Natural killer cell (primary cell): ENCODE measurements at regions not wholly inside any gene's neighbourhood (a gene's known extent, or its start where the extent isn't known, plus 50 kb on each side); places are given as distances from the start of the nearest gene placed in this dataset.

Experiments
- ATAC-seq, 3 donors: fragments of 150-1000 bp in 2 of 3; fragments of 200-7000 bp in 1 of 3; cut with Tn5 transposase; 1 replicate in 1 of 3; 2 replicates in 2 of 3; pipeline ENCODE4 v1.10.0; 2021; ENCODE audit warnings: mild to moderate bottlenecking in 2 of 3, moderate library complexity in 2 of 3
- DNase-seq, 2 donors: peaks; one replicate each; pipeline versions ENCODE4 v3.0.0 to v3.0.0-alpha.2; 2013 to 2021; ENCODE audit warnings: mixed read lengths in 1 of 2
- H3K27ac ChIP-seq: one replicate; pipeline ENCODE4 v1.5.1; 2013; ENCODE audit warnings: mild to moderate bottlenecking, low read length
- H3K27me3 ChIP-seq: one replicate; pipeline ENCODE4 v1.6.1; 2013; ENCODE audit warnings: low read length; ENCODE audit not compliant: control insufficient read depth, insufficient read depth
- H3K36me3 ChIP-seq: one replicate; pipeline ENCODE4 v1.6.1; 2013; ENCODE audit warnings: low read length; ENCODE audit not compliant: control insufficient read depth, insufficient read depth
- H3K4me1 ChIP-seq: one replicate; pipeline ENCODE4 v1.6.1; 2013; ENCODE audit warnings: low read length; ENCODE audit not compliant: control insufficient read depth, insufficient read depth
- H3K4me3 ChIP-seq: one replicate; pipeline ENCODE4 v1.5.1; 2013; ENCODE audit warnings: low read length
- H3K9me3 ChIP-seq: one replicate; pipeline ENCODE4 v1.6.1; 2013; ENCODE audit warnings: low read length; ENCODE audit not compliant: control insufficient read depth, insufficient read depth
- H3K27ac Mint-ChIP-seq, 2 donors: one replicate each; pipeline ENCODE4 v1.8.0; 2022; ENCODE audit warnings: mild to moderate bottlenecking in 2 of 2, mixed read lengths in 2 of 2, moderate library complexity in 1 of 2
- H3K27me3 Mint-ChIP-seq, 2 donors: one replicate each; pipeline ENCODE4 v1.8.0; 2022; ENCODE audit warnings: low read depth in 2 of 2, mixed read lengths in 2 of 2
- H3K36me3 Mint-ChIP-seq: one replicate; pipeline ENCODE4 v1.8.0; 2022; ENCODE audit warnings: mixed read lengths
- H3K4me1 Mint-ChIP-seq, 2 donors: one replicate each; pipeline ENCODE4 v1.8.0; 2022; ENCODE audit warnings: mixed read lengths in 2 of 2
- H3K4me3 Mint-ChIP-seq: one replicate; pipeline ENCODE4 v1.8.0; 2022; ENCODE audit warnings: mild to moderate bottlenecking, moderate library complexity, mixed read lengths
- H3K9me3 Mint-ChIP-seq, 2 donors: one replicate each; pipeline ENCODE4 v1.8.0; 2022; ENCODE audit warnings: mixed read lengths in 2 of 2
- WGBS: methylation state at CpG from one replicate; pipeline ENCODE4 v1.1.7; 2013; ENCODE audit warnings: missing lambda C conversion rate; ENCODE audit not compliant: insufficient coverage; 5-methylcytosine and 5-hydroxymethylcytosine counted together
- intact Hi-C: fragments of 100-400 bp; cut with micrococcal nuclease; formaldehyde crosslinking; loops from one replicate; pipeline ENCODE4 v1.14.2; 2022
- TF ChIP-seq, protein P1 (sequence below): fragments of 200-600 bp; IDR thresholded peaks from one replicate; pipeline ENCODE4 v1.8.0; 2022; ENCODE audit warnings: antibody characterized with exemption

GRCh38 chr6:71392276-71392675, 103.7 kb downstream of the OGFRL1 start:
- DNase-seq = no peak
- H3K27ac ChIP-seq = no peak overlapping the region
- peaks cover 6 to 13% of the 10 kb centered on the region in 2 donors for H3K27me3 Mint-ChIP-seq
- ATAC-seq = no peak
- no peaks in the 10 kb centered on the region for H3K4me1 ChIP-seq
- no peak overlapping the region for H3K4me3 ChIP-seq
- no peak overlapping the region for H3K27ac Mint-ChIP-seq
- H3K4me1 Mint-ChIP-seq = no peaks in the 10 kb centered on the region
- intact Hi-C loops = no loop called here
- WGBS = no CpG with 5 or more reads among the region's 1 CpG
- no peaks in the 10 kb centered on the region for H3K9me3 Mint-ChIP-seq
- no peak overlapping the region for H3K4me3 Mint-ChIP-seq
- H3K9me3 ChIP-seq = no peaks in the 10 kb centered on the region
- no peaks in the 10 kb centered on the region for H3K36me3 Mint-ChIP-seq
- no peaks in the 10 kb centered on the region for H3K36me3 ChIP-seq
- TF ChIP-seq, protein P1, sequence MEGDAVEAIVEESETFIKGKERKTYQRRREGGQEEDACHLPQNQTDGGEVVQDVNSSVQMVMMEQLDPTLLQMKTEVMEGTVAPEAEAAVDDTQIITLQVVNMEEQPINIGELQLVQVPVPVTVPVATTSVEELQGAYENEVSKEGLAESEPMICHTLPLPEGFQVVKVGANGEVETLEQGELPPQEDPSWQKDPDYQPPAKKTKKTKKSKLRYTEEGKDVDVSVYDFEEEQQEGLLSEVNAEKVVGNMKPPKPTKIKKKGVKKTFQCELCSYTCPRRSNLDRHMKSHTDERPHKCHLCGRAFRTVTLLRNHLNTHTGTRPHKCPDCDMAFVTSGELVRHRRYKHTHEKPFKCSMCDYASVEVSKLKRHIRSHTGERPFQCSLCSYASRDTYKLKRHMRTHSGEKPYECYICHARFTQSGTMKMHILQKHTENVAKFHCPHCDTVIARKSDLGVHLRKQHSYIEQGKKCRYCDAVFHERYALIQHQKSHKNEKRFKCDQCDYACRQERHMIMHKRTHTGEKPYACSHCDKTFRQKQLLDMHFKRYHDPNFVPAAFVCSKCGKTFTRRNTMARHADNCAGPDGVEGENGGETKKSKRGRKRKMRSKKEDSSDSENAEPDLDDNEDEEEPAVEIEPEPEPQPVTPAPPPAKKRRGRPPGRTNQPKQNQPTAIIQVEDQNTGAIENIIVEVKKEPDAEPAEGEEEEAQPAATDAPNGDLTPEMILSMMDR = no peak
- no peaks in the 10 kb centered on the region for H3K27me3 ChIP-seq

- Mint-ChIP-seq H3K36me3 (no peaks in the 10 kb centered on the region), H3K4me3 (no peak overlapping the region), H3K27me3 (peaks cover 6 to 13% of the 10 kb centered on the region in 2 donors), H3K4me1 (no peaks in the 10 kb centered on the region), H3K9me3 (peaks cover 0 to 2% of the 10 kb centered on the region in 2 donors), H3K27ac (no peak overlapping the region)
- whole genome bisulfite sequencing = no CpG with 5 or more reads among the region's 1 CpG
- H3K9me3 ChIP-seq = no peaks in the 10 kb centered on the region
- TF ChIP-seq, protein P1 = no peak
- H3K4me1 ChIP-seq = no peaks in the 10 kb centered on the region
- H3K27me3 ChIP-seq = no peaks in the 10 kb centered on the region
- intact Hi-C loops = no loop called here
- H3K36me3 ChIP-seq = no peaks in the 10 kb centered on the region
- DNase-seq (no peak), ATAC-seq (no peak)
- no peak overlapping the region for H3K4me3 ChIP-seq
- no peak overlapping the region for H3K27ac ChIP-seq
Observed at GRCh38 chr6:71393471-71393870, 104.9 kb downstream of the OGFRL1 start.

DNA sequence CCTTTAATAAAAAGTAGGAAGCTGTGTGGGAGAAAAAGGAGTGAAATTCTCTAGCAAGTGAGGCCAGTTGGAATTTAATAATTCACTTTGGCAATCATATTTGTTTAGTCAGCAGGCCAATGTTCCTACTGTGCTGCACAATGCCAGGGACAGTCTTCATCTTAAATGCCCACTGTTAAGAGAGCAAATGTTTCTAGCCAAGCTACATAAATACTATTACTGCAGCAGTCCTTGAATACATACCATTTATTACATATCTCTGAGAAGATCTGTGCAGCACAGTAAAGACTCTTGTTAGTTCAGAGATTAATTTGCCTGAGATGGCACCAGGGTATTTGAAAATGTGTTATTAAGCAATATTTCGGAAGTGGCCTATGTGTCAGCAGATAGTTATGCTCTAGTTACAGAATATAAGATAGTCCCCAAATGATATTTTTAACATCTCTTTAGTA, 105.4 kb downstream of the OGFRL1 start:
- H3K27me3 Mint-ChIP-seq = peaks cover 6 to 13% of the 10 kb centered on the region in 2 donors
- DNase-seq (no peak), ATAC-seq (no peak)
- no peaks in the 10 kb centered on the region for H3K4me1 Mint-ChIP-seq
- TF ChIP-seq, protein P1 = no peak
- intact Hi-C loops = no loop called here
- Histone ChIP-seq H3K9me3 (no peaks in the 10 kb centered on the region), H3K27ac (no peak overlapping the region), H3K4me3 (no peak overlapping the region), H3K27me3 (no peaks in the 10 kb centered on the region), H3K4me1 (no peaks in the 10 kb centered on the region), H3K36me3 (no peaks in the 10 kb centered on the region)
- peaks cover 0 to 2% of the 10 kb centered on the region in 2 donors for H3K9me3 Mint-ChIP-seq
- H3K36me3 Mint-ChIP-seq = no peaks in the 10 kb centered on the region
- 80% methylated on average over 1 of the region's 1 CpG for WGBS
- H3K27ac Mint-ChIP-seq = no peak overlapping the region
- no peak overlapping the region for H3K4me3 Mint-ChIP-seq

DNA sequence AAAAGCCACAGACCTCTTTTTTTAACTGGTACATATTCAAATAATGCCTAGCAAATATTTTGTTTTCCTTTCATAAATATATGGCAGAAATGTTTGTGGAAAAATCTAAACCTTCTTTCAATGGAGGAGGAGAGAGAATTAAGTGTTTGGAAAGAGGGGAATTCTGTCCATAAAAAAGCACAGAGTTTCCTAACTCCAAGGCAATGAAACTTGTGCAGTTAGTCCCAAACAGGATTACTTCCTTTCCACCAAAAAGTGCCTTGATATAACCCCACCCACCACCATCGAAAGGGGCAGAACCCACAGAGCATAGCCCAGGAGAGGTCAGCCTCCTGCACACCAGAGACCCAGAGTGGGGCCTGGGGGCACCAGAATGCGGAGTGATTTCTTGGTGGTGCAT, 106.3 kb downstream of the OGFRL1 start:
- no peak overlapping the region for H3K4me3 Mint-ChIP-seq
- no peaks in the 10 kb centered on the region for H3K36me3 Mint-ChIP-seq
- H3K27ac ChIP-seq = no peak overlapping the region
- intact Hi-C loops = no loop called here
- no peak overlapping the region for H3K4me3 ChIP-seq
- peaks cover 0 to 2% of the 10 kb centered on the region in 2 donors for H3K9me3 Mint-ChIP-seq
- TF ChIP-seq, protein P1 = no peak
- no peaks in the 10 kb centered on the region for H3K4me1 Mint-ChIP-seq
- no peaks in the 10 kb centered on the region for H3K27me3 ChIP-seq
- H3K36me3 ChIP-seq = no peaks in the 10 kb centered on the region
- H3K27me3 Mint-ChIP-seq = peaks cover 6 to 7% of the 10 kb centered on the region in 2 donors
- no peaks in the 10 kb centered on the region for H3K4me1 ChIP-seq
- WGBS = 63% methylated on average over 2 of the region's 2 CpGs
- no peak for ATAC-seq
- H3K27ac Mint-ChIP-seq = no peak overlapping the region
- no peak for DNase-seq
- no peaks in the 10 kb centered on the region for H3K9me3 ChIP-seq
